ENCODE measurements at regions not wholly inside any gene's neighbourhood (a gene's known extent, or its start where the extent isn't known, plus 50 kb on each side); places are given as distances from the start of the nearest gene placed in this dataset.
"Not testable (repeated sequence)": the region's sequence is repeated elsewhere in the genome, so short reads cannot be mapped to it uniquely, and the experiment has no call there.

GRCh38 chr15:20255641-20256040 is 286.0 kb downstream of the GOLGA6L6 start:
- H3K36me3 Mint-ChIP-seq (ENCODE audit: insufficient read depth, unreplicated experiment); H3K4me1 Mint-ChIP-seq (ENCODE audit: low read depth, unreplicated experiment); POLR2A ChIA-PET; H3K36me3 ChIP-seq (ENCODE audit: control insufficient read depth, insufficient read depth, low read length); H3K9me3 Mint-ChIP-seq (ENCODE audit: unreplicated experiment); CTCF ChIA-PET; H3K4me3 Mint-ChIP-seq (ENCODE audit: unreplicated experiment); H3K27ac Mint-ChIP-seq (ENCODE audit: unreplicated experiment); BruUV-seq (replicated peaks); H3K27me3 Mint-ChIP-seq (ENCODE audit: insufficient read depth, unreplicated experiment); H3K9me3 ChIP-seq; H3K4me1 ChIP-seq; DNase-seq; H3K27me3 ChIP-seq (replicated peaks; ENCODE audit: control insufficient read depth, insufficient read depth, low read length); H3K4me3 ChIP-seq (ENCODE audit: low read depth, low read length): not testable (repeated sequence)
- intact Hi-C loops (cut with micrococcal nuclease; ENCODE audit: unreplicated experiment) = loop anchor here (10.0 kb wide), 1 partner anchor 49 kb away; no protein-coding TSS in a partner anchor

- H3K36me3 ChIP-seq (ENCODE audit: control insufficient read depth, insufficient read depth, low read length); H3K4me3 Mint-ChIP-seq (ENCODE audit: unreplicated experiment); CTCF ChIA-PET; H3K4me3 ChIP-seq (ENCODE audit: low read depth, low read length); DNase-seq; H3K27me3 Mint-ChIP-seq (ENCODE audit: insufficient read depth, unreplicated experiment); POLR2A ChIA-PET; H3K27ac Mint-ChIP-seq (ENCODE audit: unreplicated experiment); H3K4me1 Mint-ChIP-seq (ENCODE audit: low read depth, unreplicated experiment); H3K27me3 ChIP-seq (replicated peaks; ENCODE audit: control insufficient read depth, insufficient read depth, low read length); BruUV-seq (replicated peaks); H3K9me3 Mint-ChIP-seq (ENCODE audit: unreplicated experiment); H3K4me1 ChIP-seq; H3K36me3 Mint-ChIP-seq (ENCODE audit: insufficient read depth, unreplicated experiment); H3K9me3 ChIP-seq: not testable (repeated sequence)
- intact Hi-C loops (cut with micrococcal nuclease; ENCODE audit: unreplicated experiment) = loop anchor here (10.0 kb wide), 1 partner anchor 52 kb away; no protein-coding TSS in a partner anchor
These were observed 288.5 kb downstream of the GOLGA6L6 start for GRCh38 chr15:20253047-20253615.

GRCh38 chr15:20252040-20252439 is 289.6 kb downstream of the GOLGA6L6 start:
- intact Hi-C loops (cut with micrococcal nuclease; ENCODE audit: unreplicated experiment) = loop anchor here (10.0 kb wide), 1 partner anchor 53 kb away; no protein-coding TSS in a partner anchor
- DNase-seq; H3K27me3 Mint-ChIP-seq (ENCODE audit: insufficient read depth, unreplicated experiment); H3K27ac Mint-ChIP-seq (ENCODE audit: unreplicated experiment); H3K27me3 ChIP-seq (replicated peaks; ENCODE audit: control insufficient read depth, insufficient read depth, low read length); H3K36me3 Mint-ChIP-seq (ENCODE audit: insufficient read depth, unreplicated experiment); H3K4me3 ChIP-seq (ENCODE audit: low read depth, low read length); H3K4me1 Mint-ChIP-seq (ENCODE audit: low read depth, unreplicated experiment); H3K4me3 Mint-ChIP-seq (ENCODE audit: unreplicated experiment); BruUV-seq (replicated peaks); H3K9me3 Mint-ChIP-seq (ENCODE audit: unreplicated experiment); POLR2A ChIA-PET; H3K36me3 ChIP-seq (ENCODE audit: control insufficient read depth, insufficient read depth, low read length); H3K4me1 ChIP-seq; H3K9me3 ChIP-seq: not testable (repeated sequence)
- CTCF ChIA-PET = interaction anchor here (0.7 kb wide), 1 partner anchor 351 kb away, joined by 3 read pairs; no protein-coding TSS in a partner anchor

DNA sequence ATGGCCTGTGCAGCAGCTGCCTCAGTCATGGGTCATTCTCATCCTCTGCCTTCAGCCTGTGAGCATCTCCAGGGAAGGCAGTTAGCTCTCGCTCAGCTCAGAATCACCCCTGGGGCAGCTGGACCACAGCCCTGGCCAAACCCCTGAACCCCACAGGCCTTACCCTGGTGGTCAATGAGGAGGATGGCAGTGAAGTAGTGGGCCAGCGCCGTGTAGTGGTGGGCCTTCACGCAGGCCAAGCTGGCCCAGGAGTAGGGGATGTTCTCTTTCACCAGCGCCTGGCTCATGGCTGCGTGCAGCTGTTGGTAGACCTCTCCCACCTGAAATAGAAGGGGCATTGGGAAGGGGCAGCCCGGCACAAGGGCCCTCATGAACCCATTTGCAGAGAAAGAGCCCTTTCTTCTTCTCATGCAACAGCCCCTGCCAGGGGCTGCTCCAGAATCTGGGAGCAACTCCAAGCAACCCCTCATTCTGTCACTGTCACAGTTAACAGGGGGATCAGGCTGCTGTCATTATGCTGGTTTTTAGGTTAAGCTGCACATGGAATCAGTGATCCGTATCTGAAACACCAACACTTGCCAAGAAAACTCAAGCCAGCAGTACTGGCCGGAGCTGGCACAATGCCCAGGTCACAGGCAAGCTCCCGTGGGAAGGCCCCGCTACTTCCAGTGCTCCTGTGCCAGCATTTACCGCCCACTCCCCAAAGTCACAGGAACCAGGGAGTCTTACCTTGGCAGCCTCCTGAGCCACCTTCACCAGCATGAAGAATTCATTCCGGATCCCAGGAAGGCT is 290.2 kb downstream of the GOLGA6L6 start:
- POLR2A ChIA-PET; H3K4me1 Mint-ChIP-seq (ENCODE audit: low read depth, unreplicated experiment); H3K27me3 Mint-ChIP-seq (ENCODE audit: insufficient read depth, unreplicated experiment); H3K36me3 ChIP-seq (ENCODE audit: control insufficient read depth, insufficient read depth, low read length); BruUV-seq (replicated peaks); H3K27ac Mint-ChIP-seq (ENCODE audit: unreplicated experiment); H3K4me3 Mint-ChIP-seq (ENCODE audit: unreplicated experiment); H3K4me3 ChIP-seq (ENCODE audit: low read depth, low read length); H3K9me3 Mint-ChIP-seq (ENCODE audit: unreplicated experiment); DNase-seq; H3K36me3 Mint-ChIP-seq (ENCODE audit: insufficient read depth, unreplicated experiment); H3K9me3 ChIP-seq; H3K4me1 ChIP-seq; H3K27me3 ChIP-seq (replicated peaks; ENCODE audit: control insufficient read depth, insufficient read depth, low read length): not testable (repeated sequence)
- CTCF ChIA-PET = interaction anchor here (0.7 kb wide), 1 partner anchor 350 kb away, joined by 3 read pairs; no protein-coding TSS in a partner anchor
- intact Hi-C loops (cut with micrococcal nuclease; ENCODE audit: unreplicated experiment) = loop anchor here (10.0 kb wide), 1 partner anchor 53 kb away; no protein-coding TSS in a partner anchor

GRCh38 chr15:20250206-20250605 is 291.4 kb downstream of the GOLGA6L6 start:
- H3K9me3 Mint-ChIP-seq (ENCODE audit: unreplicated experiment); DNase-seq; H3K4me3 Mint-ChIP-seq (ENCODE audit: unreplicated experiment); H3K36me3 ChIP-seq (ENCODE audit: control insufficient read depth, insufficient read depth, low read length); H3K4me1 ChIP-seq; BruUV-seq (replicated peaks); H3K27ac Mint-ChIP-seq (ENCODE audit: unreplicated experiment); H3K9me3 ChIP-seq; H3K4me3 ChIP-seq (ENCODE audit: low read depth, low read length); CTCF ChIA-PET; POLR2A ChIA-PET; H3K27me3 Mint-ChIP-seq (ENCODE audit: insufficient read depth, unreplicated experiment); H3K36me3 Mint-ChIP-seq (ENCODE audit: insufficient read depth, unreplicated experiment); H3K4me1 Mint-ChIP-seq (ENCODE audit: low read depth, unreplicated experiment); H3K27me3 ChIP-seq (replicated peaks; ENCODE audit: control insufficient read depth, insufficient read depth, low read length): not testable (repeated sequence)
- intact Hi-C loops (cut with micrococcal nuclease; ENCODE audit: unreplicated experiment) = loop anchor here (10.0 kb wide), 1 partner anchor 55 kb away; no protein-coding TSS in a partner anchor

GRCh38 chr15:20249677-20249970 is 292.0 kb downstream of the GOLGA6L6 start:
- H3K27me3 ChIP-seq (replicated peaks; ENCODE audit: control insufficient read depth, insufficient read depth, low read length); intact Hi-C loops (cut with micrococcal nuclease; ENCODE audit: unreplicated experiment); H3K36me3 ChIP-seq (ENCODE audit: control insufficient read depth, insufficient read depth, low read length); POLR2A ChIA-PET; DNase-seq; H3K9me3 ChIP-seq; H3K4me1 Mint-ChIP-seq (ENCODE audit: low read depth, unreplicated experiment); H3K27ac Mint-ChIP-seq (ENCODE audit: unreplicated experiment); H3K9me3 Mint-ChIP-seq (ENCODE audit: unreplicated experiment); H3K4me1 ChIP-seq; BruUV-seq (replicated peaks); H3K36me3 Mint-ChIP-seq (ENCODE audit: insufficient read depth, unreplicated experiment); H3K4me3 ChIP-seq (ENCODE audit: low read depth, low read length); CTCF ChIA-PET; H3K27me3 Mint-ChIP-seq (ENCODE audit: insufficient read depth, unreplicated experiment); H3K4me3 Mint-ChIP-seq (ENCODE audit: unreplicated experiment): not testable (repeated sequence)

- H3K4me1 ChIP-seq; H3K4me1 Mint-ChIP-seq (ENCODE audit: low read depth, unreplicated experiment); H3K27ac Mint-ChIP-seq (ENCODE audit: unreplicated experiment); BruUV-seq (replicated peaks); intact Hi-C loops (cut with micrococcal nuclease; ENCODE audit: unreplicated experiment); H3K9me3 ChIP-seq; H3K27me3 ChIP-seq (replicated peaks; ENCODE audit: control insufficient read depth, insufficient read depth, low read length); DNase-seq; H3K4me3 ChIP-seq (ENCODE audit: low read depth, low read length); POLR2A ChIA-PET; H3K36me3 ChIP-seq (ENCODE audit: control insufficient read depth, insufficient read depth, low read length); H3K4me3 Mint-ChIP-seq (ENCODE audit: unreplicated experiment); CTCF ChIA-PET; H3K36me3 Mint-ChIP-seq (ENCODE audit: insufficient read depth, unreplicated experiment); H3K27me3 Mint-ChIP-seq (ENCODE audit: insufficient read depth, unreplicated experiment); H3K9me3 Mint-ChIP-seq (ENCODE audit: unreplicated experiment): not testable (repeated sequence)
These were observed 293.2 kb downstream of the GOLGA6L6 start for GRCh38 chr15:20248434-20248833.
